ENCODE measurements at regions not wholly inside any gene's neighbourhood (a gene's known extent, or its start where the extent isn't known, plus 50 kb on each side); places are given as distances from the start of the nearest gene placed in this dataset.
"Not testable (repeated sequence)": the region's sequence is repeated elsewhere in the genome, so short reads cannot be mapped to it uniquely, and the experiment has no call there.

DNA sequence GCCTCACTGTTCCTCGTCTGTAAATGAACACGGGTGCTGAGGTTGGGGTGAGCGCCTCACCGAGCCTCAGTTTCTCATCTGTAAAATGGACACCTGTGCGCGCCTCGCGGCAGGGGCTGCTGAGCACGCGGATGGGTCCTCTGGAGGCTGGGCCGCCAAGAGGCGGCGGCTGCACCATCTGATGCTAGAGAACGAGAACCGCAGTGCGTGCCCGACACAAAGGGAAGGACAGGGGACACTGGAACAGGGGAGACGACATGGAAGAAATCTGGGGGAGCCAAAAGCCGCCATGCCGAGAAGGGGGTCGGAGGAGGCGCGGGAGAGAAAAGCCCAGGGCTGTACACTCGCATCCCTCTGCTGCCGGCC is 118.7 kb upstream of the ZNF516 start:
- H3K27ac ChIP-seq, result no peak overlapping the region
- no peaks in the 10 kb centered on the region for H3K36me3 ChIP-seq
- TF ChIP-seq EZH2 (IDR thresholded peaks at IDR 0.05) (no peak), EZH2phosphoT487 (IDR thresholded peaks at IDR 0.05) (no peak)
- TF ChIP-seq, protein P1, sequence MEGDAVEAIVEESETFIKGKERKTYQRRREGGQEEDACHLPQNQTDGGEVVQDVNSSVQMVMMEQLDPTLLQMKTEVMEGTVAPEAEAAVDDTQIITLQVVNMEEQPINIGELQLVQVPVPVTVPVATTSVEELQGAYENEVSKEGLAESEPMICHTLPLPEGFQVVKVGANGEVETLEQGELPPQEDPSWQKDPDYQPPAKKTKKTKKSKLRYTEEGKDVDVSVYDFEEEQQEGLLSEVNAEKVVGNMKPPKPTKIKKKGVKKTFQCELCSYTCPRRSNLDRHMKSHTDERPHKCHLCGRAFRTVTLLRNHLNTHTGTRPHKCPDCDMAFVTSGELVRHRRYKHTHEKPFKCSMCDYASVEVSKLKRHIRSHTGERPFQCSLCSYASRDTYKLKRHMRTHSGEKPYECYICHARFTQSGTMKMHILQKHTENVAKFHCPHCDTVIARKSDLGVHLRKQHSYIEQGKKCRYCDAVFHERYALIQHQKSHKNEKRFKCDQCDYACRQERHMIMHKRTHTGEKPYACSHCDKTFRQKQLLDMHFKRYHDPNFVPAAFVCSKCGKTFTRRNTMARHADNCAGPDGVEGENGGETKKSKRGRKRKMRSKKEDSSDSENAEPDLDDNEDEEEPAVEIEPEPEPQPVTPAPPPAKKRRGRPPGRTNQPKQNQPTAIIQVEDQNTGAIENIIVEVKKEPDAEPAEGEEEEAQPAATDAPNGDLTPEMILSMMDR (IDR thresholded peaks at IDR 0.05), result no peak
- H3K4me3 ChIP-seq, result no peak overlapping the region
- no peak for DNase-seq (ENCODE audit: low spot score)
- no peaks in the 10 kb centered on the region for H3K79me2 ChIP-seq (ENCODE audit: low read depth)
- Mint-ChIP-seq H3K27me3 (ENCODE audit: insufficient read depth, low read depth) (peaks cover 14% of the 10 kb centered on the region), H3K4me3 (no peak overlapping the region), H3K27ac (no peak overlapping the region), H3K36me3 (no peaks in the 10 kb centered on the region), H3K9me3 (peaks cover 6% of the 10 kb centered on the region), H3K4me1 (peaks cover 30% of the 10 kb centered on the region)
- H4K20me1 ChIP-seq (ENCODE audit: low read depth), result no peaks in the 10 kb centered on the region
- no peak overlapping the region for H2AFZ ChIP-seq (replicated peaks)
- no peaks in the 10 kb centered on the region for H3K9me3 ChIP-seq (ENCODE audit: low read depth)
- no peaks in the 10 kb centered on the region for H3K27me3 ChIP-seq
- no peak overlapping the region for H3K4me2 ChIP-seq
- H3K9ac ChIP-seq, result no peak overlapping the region
- peaks cover 3% of the 10 kb centered on the region for H3K4me1 ChIP-seq
- no peaks in the 10 kb centered on the region for H3F3A ChIP-seq (ENCODE audit: low read depth)

GRCh38 chr18:76613053-76613754 is 118.2 kb upstream of the ZNF516 start:
- no peak overlapping the region for H3K4me3 Mint-ChIP-seq
- no peaks in the 10 kb centered on the region for H3K36me3 Mint-ChIP-seq
- no peak overlapping the region for H3K4me2 ChIP-seq
- no peak for DNase-seq (ENCODE audit: low spot score)
- no peaks in the 10 kb centered on the region for H4K20me1 ChIP-seq (ENCODE audit: low read depth)
- H3K27me3 ChIP-seq, result no peaks in the 10 kb centered on the region
- H3K9me3 ChIP-seq (ENCODE audit: low read depth), result no peaks in the 10 kb centered on the region
- H2AFZ ChIP-seq (replicated peaks), result no peak overlapping the region
- H3F3A ChIP-seq (ENCODE audit: low read depth), result no peaks in the 10 kb centered on the region
- no peak overlapping the region for H3K4me3 ChIP-seq
- peaks cover 6% of the 10 kb centered on the region for H3K9me3 Mint-ChIP-seq
- H3K27me3 Mint-ChIP-seq (ENCODE audit: insufficient read depth, low read depth), result peaks cover 14% of the 10 kb centered on the region
- H3K9ac ChIP-seq, result no peak overlapping the region
- peaks cover 26% of the 10 kb centered on the region for H3K4me1 Mint-ChIP-seq
- no peak for TF ChIP-seq EZH2 (IDR thresholded peaks at IDR 0.05)
- TF ChIP-seq, protein P1 (IDR thresholded peaks at IDR 0.05), result no peak
- TF ChIP-seq EZH2phosphoT487 (IDR thresholded peaks at IDR 0.05), result no peak
- no peaks in the 10 kb centered on the region for H3K36me3 ChIP-seq
- H3K79me2 ChIP-seq (ENCODE audit: low read depth), result no peaks in the 10 kb centered on the region
- H3K27ac Mint-ChIP-seq, result no peak overlapping the region
- H3K27ac ChIP-seq, result no peak overlapping the region
- peaks cover 3% of the 10 kb centered on the region for H3K4me1 ChIP-seq

- not testable (repeated sequence) for H3K4me2 ChIP-seq; H3K9ac ChIP-seq; H3K27me3 ChIP-seq; H3K9me3 ChIP-seq (ENCODE audit: low read depth); H3K9me3 Mint-ChIP-seq; H3K36me3 Mint-ChIP-seq; H3F3A ChIP-seq (ENCODE audit: low read depth); H4K20me1 ChIP-seq (ENCODE audit: low read depth); H2AFZ ChIP-seq (replicated peaks); H3K4me3 Mint-ChIP-seq; H3K36me3 ChIP-seq; H3K4me3 ChIP-seq; H3K27ac ChIP-seq; H3K27me3 Mint-ChIP-seq (ENCODE audit: insufficient read depth, low read depth); H3K79me2 ChIP-seq (ENCODE audit: low read depth); H3K4me1 ChIP-seq; DNase-seq (ENCODE audit: low spot score)
- H3K27ac Mint-ChIP-seq, result peak overlapping the region; percentile 91
- peaks cover 21% of the 10 kb centered on the region for H3K4me1 Mint-ChIP-seq
Measured at GRCh38 chr18:76611750-76612045, 116.7 kb upstream of the ZNF516 start.

DNA sequence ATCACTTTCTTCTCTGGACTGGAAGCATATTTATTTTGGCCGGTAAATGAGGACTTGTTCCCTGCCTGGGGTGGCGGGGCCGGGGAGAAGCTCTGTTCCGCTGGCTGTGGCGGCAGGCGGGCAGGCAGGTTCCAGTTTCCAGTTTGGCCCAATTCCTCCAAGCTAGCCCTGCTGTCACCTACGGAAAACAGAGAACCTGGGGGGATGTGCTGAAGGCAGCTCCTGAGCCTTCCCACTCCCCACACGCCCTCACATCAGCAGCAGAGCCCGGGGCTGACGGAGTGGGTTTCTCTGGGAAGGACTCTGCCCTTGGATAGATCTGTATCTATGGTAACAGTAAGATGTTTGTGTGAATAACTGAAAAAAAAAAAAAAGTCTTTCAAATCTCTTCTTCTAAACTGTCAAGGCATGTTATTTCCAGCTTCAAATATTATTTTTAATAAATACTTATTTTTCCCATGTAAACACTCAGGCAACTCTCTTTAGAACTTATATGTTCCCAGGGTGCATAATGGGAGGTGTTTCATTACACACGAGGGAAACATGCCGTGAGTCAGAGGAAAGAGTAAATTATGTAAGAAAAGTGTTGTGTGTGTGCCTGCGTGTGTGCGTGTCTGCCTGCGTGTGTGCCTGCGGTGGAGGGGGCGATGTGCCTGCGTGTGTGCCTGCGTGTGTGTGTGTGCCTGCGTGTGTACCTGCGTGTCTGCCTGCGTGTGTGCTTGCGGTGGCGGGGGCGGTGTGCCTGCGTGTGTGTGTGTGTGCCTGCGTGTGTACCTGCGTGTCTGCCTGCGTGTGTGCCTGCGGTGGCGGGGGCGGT is 116.1 kb upstream of the ZNF516 start:
- Histone ChIP-seq H3K27ac (no peak overlapping the region), H3K4me1 (no peaks in the 10 kb centered on the region), H2AFZ (replicated peaks) (no peak overlapping the region), H3K9ac (no peak overlapping the region), H3K36me3 (no peaks in the 10 kb centered on the region), H4K20me1 (ENCODE audit: low read depth) (no peaks in the 10 kb centered on the region), H3K9me3 (ENCODE audit: low read depth) (no peaks in the 10 kb centered on the region), H3K27me3 (no peaks in the 10 kb centered on the region), H3K79me2 (ENCODE audit: low read depth) (no peaks in the 10 kb centered on the region), H3F3A (ENCODE audit: low read depth) (no peaks in the 10 kb centered on the region), H3K4me3 (no peak overlapping the region), H3K4me2 (no peak overlapping the region)
- no peak for DNase-seq (ENCODE audit: low spot score)
- no peaks in the 10 kb centered on the region for H3K36me3 Mint-ChIP-seq
- no peak for TF ChIP-seq EZH2phosphoT487 (IDR thresholded peaks at IDR 0.05)
- no peak for TF ChIP-seq EZH2 (IDR thresholded peaks at IDR 0.05)
- TF ChIP-seq, protein P1 (IDR thresholded peaks at IDR 0.05), result no peak
- H3K27ac Mint-ChIP-seq, result peak overlapping the region; percentile 91
- H3K9me3 Mint-ChIP-seq, result peaks cover 6% of the 10 kb centered on the region
- H3K4me3 Mint-ChIP-seq, result peak overlapping the region; percentile 17
- peaks cover 13% of the 10 kb centered on the region for H3K27me3 Mint-ChIP-seq (ENCODE audit: insufficient read depth, low read depth)
- peaks cover 21% of the 10 kb centered on the region for H3K4me1 Mint-ChIP-seq

All from neural progenitor cell (in vitro differentiated cells).